ENCODE measurements at regions not wholly inside any gene's neighbourhood (a gene's known extent, or its start where the extent isn't known, plus 50 kb on each side); places are given as distances from the start of the nearest gene placed in this dataset.

DNA sequence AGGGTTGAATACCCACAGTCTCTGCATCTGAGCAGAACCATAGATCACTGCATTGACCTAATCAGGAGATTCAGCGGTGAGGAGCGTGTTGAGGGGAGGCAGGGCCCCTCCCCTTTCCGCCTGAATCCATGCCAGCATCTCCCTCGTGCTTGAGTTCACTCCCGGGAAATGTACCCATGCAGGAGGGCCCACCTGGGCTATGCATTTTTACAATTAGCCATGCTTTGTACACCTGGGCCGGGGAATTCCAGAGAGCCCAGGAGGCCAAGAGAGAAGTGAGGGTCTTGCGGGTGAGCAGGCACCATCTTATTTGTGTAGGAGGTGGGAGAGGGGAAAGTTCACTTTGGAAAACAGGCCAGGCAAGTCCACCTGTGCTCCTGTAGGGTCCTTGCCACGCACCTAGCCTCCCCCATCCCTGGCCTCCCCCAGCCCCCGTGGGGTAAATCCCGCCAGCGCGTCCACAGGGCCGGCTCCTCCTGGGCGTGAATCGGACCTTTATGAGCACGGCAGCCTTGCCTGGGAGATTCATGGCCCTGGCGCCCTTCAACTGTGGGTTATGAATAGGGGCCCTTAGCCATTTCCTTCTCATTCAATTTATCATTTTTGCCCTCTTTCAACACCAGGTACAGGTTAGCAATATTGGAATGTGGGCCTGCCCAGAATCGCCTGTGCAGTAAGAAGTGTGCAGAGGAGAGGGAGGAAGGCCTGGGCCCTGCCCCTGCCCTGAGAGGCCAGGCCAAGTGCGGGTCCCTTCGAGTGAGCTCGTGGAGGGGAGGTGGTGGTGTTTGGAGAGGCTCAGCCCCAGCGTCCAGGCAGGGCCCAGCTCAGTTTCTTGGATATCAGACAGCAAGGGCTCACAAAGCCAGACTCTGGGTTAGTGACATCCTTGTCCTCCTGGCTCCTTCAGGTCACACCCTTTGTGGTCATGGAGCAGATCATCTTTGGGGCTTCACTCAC, 84.4 kb upstream of the ACTRT2 start:
- H3K27ac ChIP-seq, result no peak overlapping the region
- no peak overlapping the region for H3K9ac ChIP-seq (ENCODE audit: low read depth in 2 of 2, low read length in 2 of 2)
- no peaks in the 10 kb centered on the region for H3K36me3 ChIP-seq
- H3K4me1 ChIP-seq, result no peaks in the 10 kb centered on the region
- H3K9me3 ChIP-seq, result no peaks in the 10 kb centered on the region
- no peaks in the 10 kb centered on the region for H3K27me3 ChIP-seq
- no peak for DNase-seq
- TF ChIP-seq, protein P1, sequence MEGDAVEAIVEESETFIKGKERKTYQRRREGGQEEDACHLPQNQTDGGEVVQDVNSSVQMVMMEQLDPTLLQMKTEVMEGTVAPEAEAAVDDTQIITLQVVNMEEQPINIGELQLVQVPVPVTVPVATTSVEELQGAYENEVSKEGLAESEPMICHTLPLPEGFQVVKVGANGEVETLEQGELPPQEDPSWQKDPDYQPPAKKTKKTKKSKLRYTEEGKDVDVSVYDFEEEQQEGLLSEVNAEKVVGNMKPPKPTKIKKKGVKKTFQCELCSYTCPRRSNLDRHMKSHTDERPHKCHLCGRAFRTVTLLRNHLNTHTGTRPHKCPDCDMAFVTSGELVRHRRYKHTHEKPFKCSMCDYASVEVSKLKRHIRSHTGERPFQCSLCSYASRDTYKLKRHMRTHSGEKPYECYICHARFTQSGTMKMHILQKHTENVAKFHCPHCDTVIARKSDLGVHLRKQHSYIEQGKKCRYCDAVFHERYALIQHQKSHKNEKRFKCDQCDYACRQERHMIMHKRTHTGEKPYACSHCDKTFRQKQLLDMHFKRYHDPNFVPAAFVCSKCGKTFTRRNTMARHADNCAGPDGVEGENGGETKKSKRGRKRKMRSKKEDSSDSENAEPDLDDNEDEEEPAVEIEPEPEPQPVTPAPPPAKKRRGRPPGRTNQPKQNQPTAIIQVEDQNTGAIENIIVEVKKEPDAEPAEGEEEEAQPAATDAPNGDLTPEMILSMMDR (IDR thresholded peaks at IDR 0.05), result no peak
- no peak overlapping the region for H3K4me3 ChIP-seq
- intact Hi-C loops (cut with DNase I), result no loop called here

DNA sequence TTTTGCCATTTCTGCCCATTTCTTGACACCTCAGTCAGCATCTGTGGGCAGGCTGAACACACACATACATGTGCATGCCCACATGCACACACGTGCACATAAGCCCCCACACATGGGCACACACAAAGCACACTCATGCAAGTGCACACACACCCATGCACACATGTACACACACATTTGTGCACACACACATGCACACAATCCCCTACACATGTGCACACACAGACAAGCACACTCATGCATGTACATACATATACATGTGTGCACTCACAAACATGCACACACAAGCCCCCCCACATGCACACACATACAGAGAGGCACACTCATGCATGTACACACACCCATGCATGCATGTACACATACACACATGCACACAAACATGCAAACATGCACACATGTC, 83.5 kb upstream of the ACTRT2 start:
- no peaks in the 10 kb centered on the region for H3K4me1 ChIP-seq
- H3K9ac ChIP-seq (ENCODE audit: low read depth in 2 of 2, low read length in 2 of 2), result no peak overlapping the region
- TF ChIP-seq, protein P1 (IDR thresholded peaks at IDR 0.05), result no peak
- intact Hi-C loops (cut with DNase I), result no loop called here
- H3K27ac ChIP-seq, result no peak overlapping the region
- no peak overlapping the region for H3K4me3 ChIP-seq
- H3K36me3 ChIP-seq, result no peaks in the 10 kb centered on the region
- H3K27me3 ChIP-seq, result no peaks in the 10 kb centered on the region
- H3K9me3 ChIP-seq, result no peaks in the 10 kb centered on the region
- no peak for DNase-seq

DNA sequence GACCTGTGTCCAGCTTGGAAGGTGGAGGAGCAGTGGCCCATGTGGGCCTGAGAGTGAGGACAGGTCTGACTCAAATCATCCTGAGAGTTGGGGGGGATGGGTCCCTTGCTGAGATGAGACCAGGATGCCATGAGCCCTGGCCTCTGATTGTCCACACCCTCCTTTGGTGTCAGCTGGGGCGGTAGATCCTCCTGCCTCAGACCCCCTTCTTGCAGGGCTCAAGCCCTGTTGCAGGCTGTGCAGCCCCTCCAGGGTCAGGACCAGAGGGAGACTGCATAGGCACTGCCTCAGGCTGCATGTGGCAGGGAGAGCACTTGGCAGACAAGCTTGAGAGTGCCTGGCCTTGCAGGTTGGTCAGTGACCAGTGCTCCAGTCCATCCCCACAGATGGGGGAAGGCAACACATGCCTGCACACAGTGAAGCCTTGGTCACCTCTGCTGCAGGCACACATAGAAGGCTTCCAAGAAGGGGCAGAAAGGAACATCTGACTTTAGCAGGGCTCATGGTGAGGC, 82.2 kb upstream of the ACTRT2 start:
- H3K36me3 ChIP-seq, result no peaks in the 10 kb centered on the region
- no peak overlapping the region for H3K9ac ChIP-seq (ENCODE audit: low read depth in 2 of 2, low read length in 2 of 2)
- no peaks in the 10 kb centered on the region for H3K27me3 ChIP-seq
- intact Hi-C loops (cut with DNase I), result no loop called here
- H3K4me3 ChIP-seq, result no peak overlapping the region
- no peaks in the 10 kb centered on the region for H3K4me1 ChIP-seq
- H3K9me3 ChIP-seq, result no peaks in the 10 kb centered on the region
- no peak for DNase-seq
- H3K27ac ChIP-seq, result no peak overlapping the region
- TF ChIP-seq, protein P1 (IDR thresholded peaks at IDR 0.05), result no peak

DNA sequence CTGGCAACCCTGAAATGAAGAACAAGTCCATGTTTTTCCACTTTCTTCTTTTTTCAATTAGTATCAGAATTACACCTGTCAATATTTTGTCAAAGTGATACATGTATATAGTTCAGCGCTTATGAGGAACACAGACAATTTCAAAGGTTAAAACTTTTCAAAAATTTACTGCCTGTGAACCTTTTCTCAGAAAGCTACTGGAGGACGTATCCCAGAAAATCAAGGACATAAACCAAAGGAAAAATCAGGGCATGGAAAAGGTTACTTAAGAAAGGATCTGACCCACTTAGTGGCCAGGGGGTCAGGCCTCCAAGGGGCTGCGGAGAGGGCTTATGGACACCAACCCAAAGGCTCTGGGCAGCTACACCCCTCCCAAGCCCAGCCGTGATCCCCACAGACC, 81.1 kb upstream of the ACTRT2 start:
- Histone ChIP-seq H3K9ac (ENCODE audit: low read depth in 2 of 2, low read length in 2 of 2) (no peak overlapping the region), H3K9me3 (no peaks in the 10 kb centered on the region), H3K4me1 (no peaks in the 10 kb centered on the region), H3K4me3 (no peak overlapping the region), H3K27ac (no peak overlapping the region), H3K36me3 (no peaks in the 10 kb centered on the region), H3K27me3 (no peaks in the 10 kb centered on the region)
- no peak for DNase-seq
- intact Hi-C loops (cut with DNase I), result no loop called here
- TF ChIP-seq, protein P1 (IDR thresholded peaks at IDR 0.05), result no peak

DNA sequence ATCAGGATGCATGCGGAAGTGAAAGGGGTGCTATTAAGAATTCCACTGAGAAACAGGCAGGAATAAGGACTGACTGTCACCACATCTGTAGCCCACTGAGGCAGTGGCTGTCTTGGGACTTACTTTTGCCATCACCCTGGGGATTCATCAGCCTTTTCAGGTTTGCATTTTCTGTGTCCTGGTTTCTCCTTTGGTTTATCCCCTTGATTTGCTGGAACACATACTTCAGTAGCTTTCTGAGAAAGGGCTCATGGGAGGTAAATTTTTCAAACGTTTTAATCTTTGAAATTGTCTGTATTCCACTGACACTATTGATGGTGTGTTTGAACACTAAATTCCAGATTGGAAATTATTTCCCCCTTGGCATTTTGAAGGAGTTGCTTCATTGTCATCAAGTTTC, 80.2 kb upstream of the ACTRT2 start:
- Histone ChIP-seq H3K27me3 (no peaks in the 10 kb centered on the region), H3K27ac (no peak overlapping the region), H3K36me3 (no peaks in the 10 kb centered on the region), H3K9me3 (no peaks in the 10 kb centered on the region), H3K9ac (ENCODE audit: low read depth in 2 of 2, low read length in 2 of 2) (no peak overlapping the region), H3K4me1 (no peaks in the 10 kb centered on the region), H3K4me3 (no peak overlapping the region)
- intact Hi-C loops (cut with DNase I), result no loop called here
- TF ChIP-seq, protein P1 (IDR thresholded peaks at IDR 0.05), result no peak
- no peak for DNase-seq

All from colonic mucosa (tissue), 4 donors.